NOMO-1 treated with DMSO at 0.1 percent for 48 hours (cell line): ENCODE measurements at regions not wholly inside any gene's neighbourhood (a gene's known extent, or its start where the extent isn't known, plus 50 kb on each side); places are given as distances from the start of the nearest gene placed in this dataset.
"Not testable (repeated sequence)": the region's sequence is repeated elsewhere in the genome, so short reads cannot be mapped to it uniquely, and the experiment has no call there.

ENCODE experiments used
- DNase-seq: peaks from one replicate; lab custom pipeline; 2025; ENCODE audit not compliant: unreplicated experiment; lab: John Stamatoyannopoulos, UW

DNA sequence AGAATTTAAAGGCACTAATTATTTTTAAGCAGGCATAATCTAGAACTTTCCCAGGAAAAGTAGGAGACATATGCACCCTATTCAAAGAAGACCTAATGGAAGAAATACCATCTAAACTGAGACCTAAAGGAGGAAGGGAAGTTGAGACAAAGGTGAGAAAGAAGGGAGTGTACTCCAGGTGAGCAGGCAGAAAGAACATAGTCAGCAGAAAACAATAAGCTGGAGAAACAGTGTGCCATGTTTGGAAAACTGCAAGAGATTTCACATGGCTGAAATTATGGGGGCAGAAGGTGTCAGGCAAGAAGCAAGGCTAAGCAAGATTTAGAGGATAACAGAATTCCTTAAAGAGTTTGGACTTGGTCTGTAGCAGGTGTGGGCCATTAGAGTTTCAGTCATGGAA, 167.0 kb upstream of the USP25 start:
- no peak for DNase-seq

GRCh38 chr21:15564907-15565306, 164.9 kb upstream of the USP25 start:
- DNase-seq = no peak

- DNase-seq = no peak
Measured at GRCh38 chr21:15566703-15567102, 163.1 kb upstream of the USP25 start.

- no peak for DNase-seq
Measured at GRCh38 chr21:15567191-15567590, 162.6 kb upstream of the USP25 start.

DNA sequence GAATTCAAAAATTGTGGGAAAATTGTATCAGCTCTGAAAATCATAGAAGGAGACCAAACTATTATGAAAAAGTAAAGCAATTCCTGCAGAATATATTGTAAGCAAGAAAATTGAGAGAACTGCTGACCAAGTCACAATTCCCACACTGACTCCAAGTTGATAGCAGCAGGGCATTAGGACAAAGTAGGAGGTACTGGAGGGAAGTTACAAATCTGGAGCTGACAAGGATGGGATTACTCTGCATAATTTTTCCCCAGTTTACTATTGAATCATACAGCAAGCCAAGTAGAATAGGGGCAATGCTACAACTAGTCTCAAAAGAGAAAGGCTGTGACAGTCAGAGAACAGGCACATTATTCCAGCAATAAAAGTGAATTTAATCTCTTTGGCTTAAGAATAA, 161.3 kb upstream of the USP25 start:
- no peak for DNase-seq

DNA sequence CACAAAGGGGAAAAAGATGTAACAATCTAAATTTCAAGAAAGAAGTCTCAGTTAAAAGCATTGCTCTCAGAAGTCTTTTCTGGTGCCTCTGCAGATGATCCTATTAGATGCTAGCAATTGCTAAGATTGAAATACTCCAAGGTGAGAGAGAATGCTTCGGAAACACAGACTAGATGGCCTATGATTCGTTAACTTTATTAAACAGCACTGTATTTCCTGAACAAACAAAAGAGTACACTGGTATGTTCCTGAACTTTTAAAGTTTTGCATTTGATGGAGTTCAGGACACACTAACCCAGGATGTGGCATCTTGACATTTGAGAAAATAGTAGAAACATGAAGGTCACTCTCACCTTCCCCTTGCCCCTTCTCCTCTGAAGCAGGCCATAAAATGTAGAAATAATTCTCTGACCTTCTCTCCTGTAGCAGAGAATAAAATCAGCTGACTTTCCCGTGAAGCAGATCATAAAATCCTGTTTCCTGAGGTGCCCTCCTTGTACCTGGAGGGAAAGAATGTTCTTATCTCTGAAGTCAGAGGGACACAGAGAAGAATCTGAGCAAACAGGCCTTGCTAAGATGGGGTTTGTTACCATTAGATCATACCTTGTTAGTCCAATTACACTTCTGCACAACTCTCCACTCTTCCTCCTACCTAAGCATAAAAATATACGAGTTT, 142.9 kb upstream of the USP25 start:
- no peak for DNase-seq

GRCh38 chr21:15592271-15592860, 137.4 kb upstream of the USP25 start:
- peak; percentile 46 for DNase-seq

DNA sequence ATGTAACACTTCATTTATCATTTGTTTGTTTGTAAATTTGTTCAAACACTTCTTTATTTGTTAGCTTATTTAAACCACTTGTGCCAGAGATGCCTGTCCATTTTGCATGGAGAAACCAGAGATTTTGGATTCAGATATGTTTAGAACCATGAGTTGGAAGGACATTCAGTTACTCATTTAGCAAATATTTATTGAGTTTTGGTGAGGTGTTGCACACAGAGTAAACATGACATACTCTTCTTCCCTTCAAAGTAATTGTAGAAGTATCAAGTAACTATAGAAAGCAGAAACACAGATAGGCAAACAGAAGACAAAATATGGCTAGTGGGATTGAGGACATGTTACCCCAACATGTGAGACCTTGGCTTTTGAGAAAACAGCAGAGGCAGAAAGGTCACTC, 136.8 kb upstream of the USP25 start:
- DNase-seq = no peak

DNA sequence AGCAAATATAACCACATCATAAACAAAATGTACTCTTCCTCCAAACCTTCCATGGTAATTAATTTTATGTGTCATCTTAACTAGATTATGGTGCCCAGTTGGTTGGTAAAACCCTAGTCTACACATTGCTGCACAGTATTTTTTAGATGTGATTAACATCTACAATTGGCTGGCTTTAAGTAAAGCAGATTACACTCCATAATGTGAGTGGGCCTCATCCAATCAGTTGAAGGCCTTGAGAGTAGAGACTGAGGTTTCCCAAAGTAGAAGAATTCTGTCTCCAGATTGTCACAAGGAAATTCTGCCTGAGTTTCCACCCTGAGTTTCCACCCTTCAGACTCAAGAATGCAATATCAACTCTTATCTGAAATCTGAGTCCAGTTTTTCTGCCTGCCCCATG, 128.4 kb upstream of the USP25 start:
- no peak for DNase-seq

- DNase-seq = no peak
Measured at GRCh38 chr21:15604413-15604812, 125.4 kb upstream of the USP25 start.

- no peak for DNase-seq
Measured at GRCh38 chr21:15614766-15615165, 115.0 kb upstream of the USP25 start.

DNA sequence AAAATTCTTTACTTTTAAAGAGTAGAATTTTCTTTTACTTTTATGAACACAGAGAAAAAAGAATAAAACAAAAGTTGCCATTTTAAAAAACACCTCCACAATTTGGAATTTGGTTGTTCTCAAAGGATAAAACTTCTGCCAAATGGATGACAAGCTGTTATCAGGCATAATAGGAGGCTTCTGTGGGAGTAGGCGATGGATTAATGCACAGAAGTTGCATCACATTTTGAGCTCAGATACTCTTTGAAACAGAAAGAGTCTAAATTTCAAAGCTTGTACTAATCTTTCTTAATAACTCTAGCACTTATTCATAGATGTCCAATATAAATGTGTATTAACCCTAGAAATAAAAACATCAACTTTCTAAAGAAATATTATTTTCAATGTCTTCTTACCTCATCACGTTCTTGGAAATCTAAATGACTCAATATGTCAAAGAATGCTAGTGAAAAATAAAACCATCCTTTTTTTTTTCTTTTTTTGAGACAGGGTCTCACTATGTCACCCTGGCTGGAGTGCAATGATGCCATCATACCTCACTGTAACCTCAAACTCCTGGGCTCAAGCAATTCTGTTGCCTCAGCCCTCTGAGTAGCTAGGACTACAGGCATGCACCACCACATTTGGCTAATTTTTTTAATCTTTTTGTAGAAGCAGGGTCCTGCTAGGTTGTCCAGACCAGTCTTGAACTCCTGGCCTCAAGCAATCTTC, 112.8 kb upstream of the USP25 start:
- no peak for DNase-seq

DNA sequence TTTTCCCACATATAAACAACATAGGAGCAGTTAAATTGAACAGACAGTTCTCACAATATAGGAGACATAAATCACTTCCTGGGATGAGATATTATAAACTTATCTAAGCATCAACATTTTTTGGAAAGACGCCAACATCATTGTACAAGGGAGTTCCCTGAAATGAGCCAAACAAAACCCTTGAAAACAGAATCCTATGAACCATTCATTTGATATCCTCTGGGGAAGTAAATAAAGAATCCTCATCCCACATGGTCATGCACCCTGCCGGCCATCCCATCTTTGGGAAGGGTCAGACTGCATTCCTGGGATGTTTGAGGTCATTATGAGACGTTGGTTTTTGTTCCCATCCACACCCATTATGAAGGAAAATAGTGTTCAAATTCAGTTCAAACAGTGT, 111.8 kb upstream of the USP25 start:
- no peak for DNase-seq

GRCh38 chr21:15620892-15621291, 108.9 kb upstream of the USP25 start:
- no peak for DNase-seq

DNA sequence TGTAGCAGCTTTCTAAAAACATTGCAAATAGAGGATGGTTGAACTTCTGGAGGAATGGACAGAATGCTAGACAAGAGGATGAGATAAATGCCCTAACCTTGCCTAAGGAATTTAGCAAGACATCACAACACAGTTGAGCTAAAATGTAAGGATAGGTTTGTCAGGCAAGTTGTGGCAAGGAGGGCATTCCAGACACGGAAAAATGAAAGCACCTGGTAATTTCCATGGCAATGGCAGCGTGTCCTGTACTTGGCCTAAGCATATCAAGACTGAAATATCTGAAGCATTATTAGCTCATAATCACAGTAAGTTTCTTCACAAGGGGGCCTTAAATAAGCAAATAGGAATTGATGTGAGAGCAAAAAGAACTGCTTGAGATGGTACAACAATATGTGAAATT, 105.1 kb upstream of the USP25 start:
- no peak for DNase-seq

DNA sequence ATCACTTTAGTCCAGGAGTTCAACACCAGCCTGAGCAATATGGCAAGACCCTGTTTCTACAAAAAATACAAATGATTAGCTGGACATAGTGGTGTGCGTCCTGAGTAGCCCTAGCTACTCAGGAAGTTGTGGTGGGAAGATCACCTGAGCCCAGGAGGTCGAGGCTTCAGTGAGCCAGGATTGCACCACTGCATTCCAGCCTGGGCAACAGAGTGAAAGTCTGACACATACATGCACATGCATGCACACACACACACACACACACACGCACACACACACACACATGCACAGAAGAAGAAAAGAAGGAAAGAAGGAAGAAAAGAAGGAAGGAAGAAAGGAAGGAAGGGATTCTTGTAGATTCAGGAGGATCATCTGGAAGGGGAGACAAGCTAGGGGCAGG, 104.4 kb upstream of the USP25 start:
- no peak for DNase-seq

GRCh38 chr21:15626031-15626430, 103.8 kb upstream of the USP25 start:
- peak; percentile 5 for DNase-seq

- DNase-seq = no peak
Measured at GRCh38 chr21:15627011-15627410, 102.8 kb upstream of the USP25 start.

- no peak for DNase-seq
Measured at GRCh38 chr21:15627823-15628222, 102.0 kb upstream of the USP25 start.

DNA sequence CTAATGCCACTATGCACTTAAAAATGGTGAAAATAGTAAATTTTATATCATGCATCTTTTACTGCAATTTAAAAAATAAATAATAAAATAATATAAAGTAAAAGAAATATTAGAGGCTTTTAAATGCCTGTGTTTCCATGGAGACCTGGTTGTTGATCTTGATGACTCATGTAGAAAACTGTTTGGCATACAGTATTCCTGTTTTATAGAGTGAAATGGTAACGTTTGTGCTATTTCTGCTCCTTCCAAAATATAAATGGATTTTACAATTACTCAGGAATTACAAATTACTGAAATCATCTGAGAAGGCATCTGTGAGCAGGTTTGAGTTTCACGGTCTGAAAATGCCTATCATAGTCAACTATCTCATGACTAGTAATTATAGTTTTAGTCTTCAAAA, 98.4 kb upstream of the USP25 start:
- no peak for DNase-seq

DNA sequence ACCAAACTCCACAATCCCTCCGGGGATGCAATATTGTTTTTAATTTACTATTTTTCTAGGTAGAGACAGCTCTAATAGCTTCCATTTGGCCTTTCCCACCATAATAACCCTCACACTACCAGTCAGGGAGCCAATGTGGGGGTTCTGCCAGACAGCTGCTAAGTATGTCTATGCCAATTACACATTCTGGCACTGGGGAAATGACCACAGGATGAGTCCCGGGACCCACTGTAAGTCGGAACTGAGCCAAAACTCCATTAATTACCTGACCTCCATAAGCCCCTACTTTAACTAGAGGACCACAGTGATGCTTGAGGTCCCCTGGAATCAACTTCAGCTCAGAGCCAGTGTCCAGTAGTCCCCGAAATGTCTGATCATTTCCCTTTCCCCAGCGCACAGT, 95.2 kb upstream of the USP25 start:
- not testable (repeated sequence) for DNase-seq

DNA sequence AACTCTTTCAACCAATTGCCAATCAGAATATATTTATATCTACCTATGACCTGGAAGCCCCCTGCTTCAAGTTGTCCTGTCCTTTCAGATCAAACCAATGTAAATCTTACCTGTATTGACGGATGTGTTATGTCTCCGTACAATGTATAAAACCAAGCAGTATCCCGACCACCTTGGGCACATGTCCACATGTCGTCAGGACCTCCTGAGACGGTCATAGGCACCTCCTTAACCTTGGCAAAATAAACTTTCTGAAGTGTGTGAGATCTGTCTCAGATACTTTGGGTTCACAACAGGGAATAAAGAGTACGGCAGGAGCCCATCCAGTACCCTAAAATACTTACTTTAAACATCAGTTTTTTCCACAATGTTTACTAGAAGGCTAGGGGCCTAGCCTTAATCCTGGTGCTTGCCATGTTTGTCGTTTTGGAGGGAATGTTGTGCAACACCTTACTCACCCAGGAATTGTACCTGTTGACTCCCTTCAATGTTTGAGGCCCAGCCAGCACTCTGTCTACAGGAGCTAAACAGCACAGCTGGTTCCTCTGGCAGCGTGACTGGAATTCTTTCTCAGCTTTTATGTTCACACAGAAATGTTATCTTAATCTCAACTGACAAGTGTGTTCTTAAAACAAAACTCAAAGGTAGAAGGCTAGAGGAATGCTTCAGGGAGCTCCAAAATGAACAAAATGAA, 90.8 kb upstream of the USP25 start:
- DNase-seq = no peak
